GM23248 (cell line): ENCODE measurements at regions not wholly inside any gene's neighbourhood (a gene's known extent, or its start where the extent isn't known, plus 50 kb on each side); places are given as distances from the start of the nearest gene placed in this dataset.

Experiments
- EZH2 ChIP-seq: fragments of 200-600 bp; sonication (generic); IDR thresholded peaks from 2 replicates; pipeline ENCODE4 v1.6.1; 2018; ENCODE audit warnings: antibody characterized with exemption, mild to moderate bottlenecking; ENCODE audit not compliant: insufficient read depth, poor library complexity, severe bottlenecking
- EZH2phosphoT487 ChIP-seq: fragments of 200-600 bp; sonication (generic); IDR thresholded peaks from 2 replicates; pipeline ENCODE4 v1.6.1; 2018; ENCODE audit warnings: antibody characterized with exemption, moderate library complexity, mild to moderate bottlenecking, low read depth; ENCODE audit not compliant: insufficient read depth

- TF ChIP-seq EZH2phosphoT487: no peak
- no peak for TF ChIP-seq EZH2
These were observed 142.2 kb downstream of the B3GNT2 start for GRCh38 chr2:62338111-62338510.
